ENCODE measurements at regions not wholly inside any gene's neighbourhood (a gene's known extent, or its start where the extent isn't known, plus 50 kb on each side); places are given as distances from the start of the nearest gene placed in this dataset.

DNA sequence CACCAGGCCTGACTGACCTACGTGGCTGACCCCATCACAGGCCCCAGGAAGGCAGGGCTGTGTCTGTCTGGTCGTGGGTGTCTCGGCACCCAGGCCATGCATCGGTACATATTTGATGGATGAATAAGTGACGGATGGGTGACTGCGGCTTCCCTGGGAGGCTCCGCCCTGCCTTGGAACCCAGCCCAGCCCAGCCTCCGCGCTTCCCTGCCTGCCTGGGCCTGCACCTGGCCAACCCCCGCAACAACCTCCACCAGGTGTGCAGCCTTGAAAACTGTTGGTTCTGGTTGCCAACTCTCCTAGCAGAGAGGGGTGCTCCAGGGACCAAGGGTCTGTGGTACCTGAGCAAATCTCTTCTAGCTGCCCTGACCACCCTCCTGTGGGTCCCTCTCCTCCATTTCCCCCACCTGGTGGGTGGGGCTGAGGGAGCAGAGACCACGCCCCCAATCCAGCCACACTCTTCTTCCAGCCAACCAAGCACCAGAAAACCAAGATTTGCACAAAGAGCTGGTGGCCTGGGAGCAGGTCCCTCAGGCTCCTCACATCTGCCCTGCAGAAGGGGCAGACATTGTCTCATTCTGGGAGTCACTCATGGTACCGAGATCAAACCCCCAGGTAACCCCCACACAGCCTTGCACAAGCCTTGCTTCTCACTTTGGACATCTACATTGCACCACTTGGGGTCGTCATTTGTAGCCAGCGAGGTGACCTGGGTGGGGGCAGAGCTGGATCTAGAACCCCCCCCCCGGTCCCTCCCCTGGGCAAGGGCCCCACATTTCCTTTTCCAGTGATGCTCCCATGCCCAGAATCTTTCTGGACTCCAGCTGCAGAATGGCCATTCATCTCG, 100.6 kb upstream of the IER5L start:
- Histone ChIP-seq H3K9me3 (no peaks in the 10 kb centered on the region), H3K4me1 (peaks cover 5% of the 10 kb centered on the region), H3K27me3 (no peaks in the 10 kb centered on the region), H3K27ac (no peak overlapping the region), H3K4me3 (no peak overlapping the region), H3K36me3 (replicated peaks in 1 of 2; ENCODE audit: insufficient read depth in 1 of 2, low read depth in 2 of 2) (no peaks in the 10 kb centered on the region)
- ATAC-seq (no peak), DNase-seq (peak in 3 of 4 donors; percentile 21 to 61 (median 57))
- intact Hi-C loops (cut with DNase I): no loop called here
- 51 to 76% methylated on average over 5 to 16 of the region's 16 CpGs for WGBS, 2 donors
- no peak for TF ChIP-seq POLR2A (IDR thresholded peaks at IDR 0.05)
- TF ChIP-seq, protein P1, sequence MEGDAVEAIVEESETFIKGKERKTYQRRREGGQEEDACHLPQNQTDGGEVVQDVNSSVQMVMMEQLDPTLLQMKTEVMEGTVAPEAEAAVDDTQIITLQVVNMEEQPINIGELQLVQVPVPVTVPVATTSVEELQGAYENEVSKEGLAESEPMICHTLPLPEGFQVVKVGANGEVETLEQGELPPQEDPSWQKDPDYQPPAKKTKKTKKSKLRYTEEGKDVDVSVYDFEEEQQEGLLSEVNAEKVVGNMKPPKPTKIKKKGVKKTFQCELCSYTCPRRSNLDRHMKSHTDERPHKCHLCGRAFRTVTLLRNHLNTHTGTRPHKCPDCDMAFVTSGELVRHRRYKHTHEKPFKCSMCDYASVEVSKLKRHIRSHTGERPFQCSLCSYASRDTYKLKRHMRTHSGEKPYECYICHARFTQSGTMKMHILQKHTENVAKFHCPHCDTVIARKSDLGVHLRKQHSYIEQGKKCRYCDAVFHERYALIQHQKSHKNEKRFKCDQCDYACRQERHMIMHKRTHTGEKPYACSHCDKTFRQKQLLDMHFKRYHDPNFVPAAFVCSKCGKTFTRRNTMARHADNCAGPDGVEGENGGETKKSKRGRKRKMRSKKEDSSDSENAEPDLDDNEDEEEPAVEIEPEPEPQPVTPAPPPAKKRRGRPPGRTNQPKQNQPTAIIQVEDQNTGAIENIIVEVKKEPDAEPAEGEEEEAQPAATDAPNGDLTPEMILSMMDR (IDR thresholded peaks at IDR 0.05): no peak

DNA sequence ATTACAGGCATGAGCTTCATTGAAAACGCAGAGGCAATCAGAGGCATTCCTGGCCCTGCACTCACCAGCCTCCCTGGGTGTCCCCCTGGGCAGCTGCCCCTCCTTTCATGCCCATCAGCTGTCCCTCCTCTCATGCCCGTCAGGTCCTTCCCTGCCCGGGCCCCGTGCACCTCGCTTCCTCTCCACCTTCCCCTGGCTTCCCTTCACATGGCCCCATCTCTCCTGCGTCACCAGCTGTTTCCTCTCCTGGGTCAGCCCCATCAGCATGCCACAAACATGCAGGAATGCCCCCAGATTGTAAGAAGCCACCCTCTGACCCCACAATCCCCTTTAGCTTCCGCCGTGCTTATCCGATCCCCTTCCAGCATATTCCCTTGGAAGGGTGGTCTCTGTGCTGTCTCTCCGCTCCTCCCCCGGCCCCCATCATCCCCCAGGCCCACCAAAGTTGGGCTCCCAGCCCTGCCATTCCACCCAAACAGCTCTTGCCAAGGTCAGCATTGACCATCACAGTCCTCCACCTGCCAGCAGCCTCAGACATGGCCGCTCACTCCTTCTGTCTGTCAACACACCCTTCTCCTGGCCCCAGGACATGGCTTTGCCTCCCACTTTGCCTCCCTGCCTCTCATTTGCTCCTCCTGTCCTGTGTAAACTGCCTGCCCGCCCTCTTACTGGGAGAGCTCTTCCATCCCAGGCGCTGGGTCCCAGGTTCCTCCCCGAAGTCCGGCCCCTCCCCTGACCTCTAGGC, 98.6 kb upstream of the IER5L start:
- H3K27me3 ChIP-seq: no peaks in the 10 kb centered on the region
- no peak overlapping the region for H3K4me3 ChIP-seq
- no peaks in the 10 kb centered on the region for H3K36me3 ChIP-seq (replicated peaks in 1 of 2; ENCODE audit: insufficient read depth in 1 of 2, low read depth in 2 of 2)
- no peaks in the 10 kb centered on the region for H3K4me1 ChIP-seq
- intact Hi-C loops (cut with DNase I): no loop called here
- ATAC-seq (no peak), DNase-seq (peak in 1 of 4 donors; percentile 7)
- no peak overlapping the region for H3K27ac ChIP-seq
- no peaks in the 10 kb centered on the region for H3K9me3 ChIP-seq
- WGBS, 2 donors: 82% methylated on average over 16 of the region's 16 CpGs
- no peak for TF ChIP-seq POLR2A (IDR thresholded peaks at IDR 0.05)
- TF ChIP-seq, protein P1 (IDR thresholded peaks at IDR 0.05): no peak

DNA sequence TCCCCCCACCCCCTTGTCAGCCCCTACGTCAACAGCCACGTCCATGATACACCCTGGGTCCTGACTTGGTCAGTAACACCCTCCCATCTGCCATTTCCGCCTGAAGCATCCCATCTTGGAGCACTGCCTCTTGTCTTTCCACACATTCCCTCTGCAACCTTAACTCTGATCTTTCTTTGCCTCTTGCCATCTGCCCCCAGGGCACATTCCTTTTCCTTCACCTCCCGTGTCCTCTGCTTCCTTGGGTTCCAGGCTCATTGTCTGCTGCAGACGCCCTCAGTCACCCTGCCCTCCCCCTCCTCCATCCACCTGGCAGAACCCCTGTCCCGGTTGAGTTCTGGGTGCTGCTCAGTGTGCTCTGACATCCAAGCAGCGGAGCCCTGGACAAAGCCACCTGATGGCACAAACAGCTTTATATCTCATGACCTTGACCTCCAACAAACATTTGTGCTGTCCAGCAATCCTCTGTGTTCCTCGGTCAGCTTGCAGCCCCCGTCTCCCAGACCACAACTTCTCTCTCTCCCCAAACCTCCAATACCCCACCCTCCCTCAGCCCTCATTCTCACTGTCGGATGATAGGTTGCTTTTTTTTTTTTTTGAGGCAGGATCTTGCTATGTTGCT, 97.7 kb upstream of the IER5L start:
- Histone ChIP-seq H3K27me3 (no peaks in the 10 kb centered on the region), H3K9me3 (no peaks in the 10 kb centered on the region), H3K4me3 (no peak overlapping the region), H3K27ac (no peak overlapping the region), H3K36me3 (replicated peaks in 1 of 2; ENCODE audit: insufficient read depth in 1 of 2, low read depth in 2 of 2) (no peaks in the 10 kb centered on the region), H3K4me1 (no peaks in the 10 kb centered on the region)
- intact Hi-C loops (cut with DNase I): no loop called here
- 48% methylated on average over 10 of the region's 10 CpGs for WGBS, 2 donors
- DNase-seq (no peak), ATAC-seq (no peak)
- TF ChIP-seq, protein P1 (IDR thresholded peaks at IDR 0.05): no peak
- no peak for TF ChIP-seq POLR2A (IDR thresholded peaks at IDR 0.05)

DNA sequence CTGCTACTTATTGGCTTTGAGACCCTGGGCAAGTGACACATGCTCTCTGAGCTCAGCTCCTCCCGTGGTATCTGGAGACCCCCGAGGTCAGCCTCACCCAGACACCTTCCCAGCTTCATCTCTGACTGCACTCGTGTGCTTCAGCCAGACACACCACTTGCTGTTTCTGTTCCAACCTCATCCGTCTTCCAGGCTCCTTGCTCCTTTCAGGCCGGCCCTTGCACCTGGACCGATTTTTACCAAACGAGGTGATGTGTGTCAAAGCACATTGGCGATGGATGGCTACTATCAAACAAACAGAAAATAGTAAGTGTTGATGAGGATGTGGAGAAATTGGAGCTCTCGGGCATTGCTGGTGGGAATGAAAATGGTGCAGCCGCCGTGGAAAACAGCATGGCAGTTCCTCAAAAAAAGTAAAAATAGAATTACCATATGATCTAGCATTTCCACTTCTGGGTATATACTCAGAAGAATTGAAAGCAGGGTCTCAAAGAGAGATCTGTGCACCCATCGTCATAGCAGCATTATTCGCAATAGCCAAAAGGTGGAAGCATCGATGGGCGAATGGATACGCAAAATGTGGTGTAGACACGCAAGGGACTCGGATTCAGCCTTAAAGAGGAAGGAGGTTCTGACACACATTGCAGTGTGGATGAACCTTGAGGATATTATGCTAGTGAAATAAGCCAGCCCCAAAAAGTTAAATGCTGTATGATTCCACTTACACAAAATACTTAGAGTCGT, 96.1 kb upstream of the IER5L start:
- no peaks in the 10 kb centered on the region for H3K27me3 ChIP-seq
- no peak for TF ChIP-seq POLR2A (IDR thresholded peaks at IDR 0.05)
- TF ChIP-seq, protein P1 (IDR thresholded peaks at IDR 0.05): no peak
- ATAC-seq (no peak), DNase-seq (peak in 1 of 4 donors; percentile 4)
- intact Hi-C loops (cut with DNase I): no loop called here
- no peaks in the 10 kb centered on the region for H3K4me1 ChIP-seq
- H3K36me3 ChIP-seq (replicated peaks in 1 of 2; ENCODE audit: insufficient read depth in 1 of 2, low read depth in 2 of 2): no peaks in the 10 kb centered on the region
- H3K27ac ChIP-seq: no peak overlapping the region
- no peaks in the 10 kb centered on the region for H3K9me3 ChIP-seq
- H3K4me3 ChIP-seq: no peak overlapping the region
- 73 to 74% methylated on average over 19 of the region's 19 CpGs for WGBS, 2 donors

Measured in body of pancreas (tissue), 4 donors.